GM10248 (cell line): ENCODE measurements at regions not wholly inside any gene's neighbourhood (a gene's known extent, or its start where the extent isn't known, plus 50 kb on each side); places are given as distances from the start of the nearest gene placed in this dataset.

ENCODE experiments used
- CTCF ChIA-PET: fragments of 300-600 bp; sonication (Branson Sonifier 250); formaldehyde crosslinking; extraction: SDS; loops from one replicate; lab custom pipeline; 2021; ENCODE audit warnings: antibody characterized with exemption; lab: Yijun Ruan, JAX
- POLR2A ChIA-PET: fragments of 350-650 bp; sonication (Branson Sonifier 250); formaldehyde crosslinking; extraction: SDS; loops from one replicate; lab custom pipeline; 2020; ENCODE audit warnings: antibody characterized with exemption; lab: Yijun Ruan, JAX
- DNase-seq: peaks from one replicate; pipeline ENCODE4 v3.0.0; 2012; ENCODE audit errors: extremely low spot score
- CTCF ChIP-seq: IDR thresholded peaks from 2 replicates; pipeline ENCODE4 v1.5.1; 2012; ENCODE audit warnings: mild to moderate bottlenecking, low read depth; ENCODE audit errors: extremely low read depth, missing control alignments, control extremely low read depth

- TF ChIP-seq CTCF = no peak
- ChIA-PET POLR2A (no interaction called here), CTCF (no interaction called here)
- no peak for DNase-seq
Measured at GRCh38 chrX:35104626-35105025, 162.0 kb downstream of the FAM47B start.

GRCh38 chrX:35115205-35115604 lies 172.6 kb downstream of the FAM47B start:
- DNase-seq = no peak
- TF ChIP-seq CTCF = no peak
- CTCF ChIA-PET = no interaction called here
- POLR2A ChIA-PET = no interaction called here

- ChIA-PET POLR2A (no interaction called here), CTCF (no interaction called here)
- TF ChIP-seq CTCF = no peak
- DNase-seq = no peak
Measured at GRCh38 chrX:35122756-35123155, 180.2 kb downstream of the FAM47B start.

- DNase-seq = no peak
- ChIA-PET CTCF (no interaction called here), POLR2A (no interaction called here)
- TF ChIP-seq CTCF = no peak
Measured at GRCh38 chrX:35149517-35149916, 206.9 kb downstream of the FAM47B start.

- DNase-seq = no peak
- ChIA-PET CTCF (no interaction called here), POLR2A (no interaction called here)
- TF ChIP-seq CTCF = no peak
Measured at GRCh38 chrX:35150052-35150451, 207.5 kb downstream of the FAM47B start.

GRCh38 chrX:35150642-35151239 lies 208.1 kb downstream of the FAM47B start:
- ChIA-PET CTCF (no interaction called here), POLR2A (no interaction called here)
- no peak for TF ChIP-seq CTCF
- no peak for DNase-seq
